ENCODE measurements at regions not wholly inside any gene's neighbourhood (a gene's known extent, or its start where the extent isn't known, plus 50 kb on each side); places are given as distances from the start of the nearest gene placed in this dataset.

DNA sequence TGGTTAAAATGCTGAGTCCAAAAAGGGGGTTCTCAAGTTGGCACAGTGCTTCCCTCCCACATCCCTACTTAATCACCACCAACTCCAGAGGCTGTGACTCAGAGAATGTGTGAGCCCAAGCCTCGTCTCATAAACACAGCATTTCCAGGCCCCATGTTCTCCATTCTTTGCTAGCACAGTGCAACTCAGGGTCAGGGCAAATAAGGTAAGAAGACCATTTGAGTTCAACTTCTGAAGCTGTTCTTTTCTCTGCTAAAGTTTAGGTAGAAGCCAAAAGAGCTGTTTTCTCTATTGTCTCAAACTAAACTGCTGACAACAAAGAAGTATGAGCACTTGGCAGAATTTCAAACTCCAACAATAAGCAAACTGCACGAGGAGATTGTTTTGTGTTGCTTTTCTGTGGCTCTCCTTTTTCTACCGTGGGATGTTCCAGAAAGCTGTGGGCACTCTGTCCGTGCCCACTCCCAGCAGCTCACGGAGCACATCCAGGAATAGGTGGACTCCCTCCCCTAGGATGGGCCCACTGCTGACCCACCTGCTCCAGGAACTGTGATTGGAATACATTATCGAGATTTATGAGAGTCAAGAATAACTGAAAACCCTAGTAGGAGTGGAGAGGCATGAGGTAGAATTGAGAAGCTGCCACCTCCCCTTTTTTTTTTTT lies 494.3 kb downstream of the COG6 start:
- Histone ChIP-seq H3K4me3 (ENCODE audit: low read length) (no peak overlapping the region), H3K27ac (ENCODE audit: low read depth, low read length) (no peak overlapping the region), H3K36me3 (ENCODE audit: insufficient read depth, low read length) (no peaks in the 10 kb centered on the region), H3K9me3 (ENCODE audit: low read length) (no peaks in the 10 kb centered on the region), H3K4me1 (ENCODE audit: insufficient read depth, low read length) (peaks cover 37% of the 10 kb centered on the region), H3K27me3 (ENCODE audit: insufficient read depth, low read length, poor library complexity, severe bottlenecking) (no peaks in the 10 kb centered on the region)
- Mint-ChIP-seq H3K4me3 (no peak overlapping the region), H3K27me3 (no peaks in the 10 kb centered on the region), H3K27ac (peak overlapping the region in 1 of 8 donors; percentile 64), H3K36me3 (peaks cover 0 to 3% (median 0%) of the 10 kb centered on the region in 3 donors), H3K4me1 (peaks cover 37 to 54% (median 52%) of the 10 kb centered on the region in 3 donors), H3K9me3 (no peaks in the 10 kb centered on the region)
- POLR2A ChIA-PET = no interaction called here
- CTCF ChIA-PET = interaction anchor here (0.6 kb wide), 1 partner anchor 1963 kb away, joined by 3 read pairs; no protein-coding TSS in a partner anchor
- DNase-seq = no peak

DNA sequence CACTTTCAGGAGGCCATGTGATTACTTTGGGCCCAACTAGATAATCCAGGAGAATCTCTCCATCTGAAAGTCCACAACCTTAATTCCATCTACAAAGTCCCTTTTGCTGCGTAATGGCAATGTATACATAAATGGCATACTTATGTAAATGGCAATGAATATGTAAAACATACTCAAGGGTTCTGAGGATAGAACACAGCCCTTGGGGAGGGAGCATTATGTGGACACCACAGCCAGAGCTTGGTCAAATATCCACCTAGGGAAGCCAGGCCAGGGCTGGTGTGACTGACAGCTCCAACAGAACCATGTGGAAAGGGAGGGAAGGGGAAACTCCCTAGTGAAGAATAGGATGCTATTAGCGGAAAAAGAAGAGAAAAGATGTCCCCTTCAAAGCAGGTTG lies 496.2 kb downstream of the COG6 start:
- H3K9me3 ChIP-seq (ENCODE audit: low read length) = no peaks in the 10 kb centered on the region
- Mint-ChIP-seq H3K27me3 (no peaks in the 10 kb centered on the region), H3K36me3 (peaks cover 0 to 3% (median 0%) of the 10 kb centered on the region in 3 donors), H3K27ac (no peak overlapping the region), H3K4me1 (peaks cover 25 to 37% (median 35%) of the 10 kb centered on the region in 3 donors), H3K9me3 (no peaks in the 10 kb centered on the region), H3K4me3 (no peak overlapping the region)
- ChIA-PET POLR2A (no interaction called here), CTCF (no interaction called here)
- H3K36me3 ChIP-seq (ENCODE audit: insufficient read depth, low read length) = no peaks in the 10 kb centered on the region
- H3K4me3 ChIP-seq (ENCODE audit: low read length) = no peak overlapping the region
- H3K4me1 ChIP-seq (ENCODE audit: insufficient read depth, low read length) = peaks cover 22% of the 10 kb centered on the region
- DNase-seq = no peak
- no peaks in the 10 kb centered on the region for H3K27me3 ChIP-seq (ENCODE audit: insufficient read depth, low read length, poor library complexity, severe bottlenecking)
- H3K27ac ChIP-seq (ENCODE audit: low read depth, low read length) = no peak overlapping the region

DNA sequence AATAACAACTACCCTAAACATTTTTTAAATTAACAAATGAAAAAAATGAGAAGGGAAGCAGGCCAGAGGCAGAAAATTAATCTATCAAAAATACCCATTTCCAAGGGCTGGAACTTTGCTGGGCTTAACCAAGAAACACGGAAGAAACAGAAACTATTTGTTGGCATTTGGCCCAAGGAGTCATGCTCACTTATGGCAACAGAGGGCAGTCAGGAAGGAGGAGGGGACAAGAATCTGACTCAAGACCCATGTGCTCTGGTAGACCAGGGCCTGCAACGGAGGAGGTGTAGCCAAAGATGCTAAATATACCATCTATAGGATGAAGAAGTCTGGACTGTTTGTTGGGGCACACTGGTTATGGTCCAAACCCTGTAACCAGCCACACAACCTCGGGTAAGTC lies 496.7 kb downstream of the COG6 start:
- no peaks in the 10 kb centered on the region for H3K27me3 ChIP-seq (ENCODE audit: insufficient read depth, low read length, poor library complexity, severe bottlenecking)
- no peak overlapping the region for H3K4me3 ChIP-seq (ENCODE audit: low read length)
- peaks cover 17% of the 10 kb centered on the region for H3K4me1 ChIP-seq (ENCODE audit: insufficient read depth, low read length)
- Mint-ChIP-seq H3K27ac (peak overlapping the region in 2 of 8 donors; percentile 39 to 63), H3K4me3 (no peak overlapping the region), H3K27me3 (no peaks in the 10 kb centered on the region), H3K4me1 (peaks cover 20 to 32% (median 30%) of the 10 kb centered on the region in 3 donors), H3K9me3 (no peaks in the 10 kb centered on the region), H3K36me3 (peaks cover 0 to 3% (median 0%) of the 10 kb centered on the region in 3 donors)
- no peaks in the 10 kb centered on the region for H3K9me3 ChIP-seq (ENCODE audit: low read length)
- ChIA-PET POLR2A (no interaction called here), CTCF (no interaction called here)
- H3K36me3 ChIP-seq (ENCODE audit: insufficient read depth, low read length) = no peaks in the 10 kb centered on the region
- H3K27ac ChIP-seq (ENCODE audit: low read depth, low read length) = no peak overlapping the region
- no peak for DNase-seq

DNA sequence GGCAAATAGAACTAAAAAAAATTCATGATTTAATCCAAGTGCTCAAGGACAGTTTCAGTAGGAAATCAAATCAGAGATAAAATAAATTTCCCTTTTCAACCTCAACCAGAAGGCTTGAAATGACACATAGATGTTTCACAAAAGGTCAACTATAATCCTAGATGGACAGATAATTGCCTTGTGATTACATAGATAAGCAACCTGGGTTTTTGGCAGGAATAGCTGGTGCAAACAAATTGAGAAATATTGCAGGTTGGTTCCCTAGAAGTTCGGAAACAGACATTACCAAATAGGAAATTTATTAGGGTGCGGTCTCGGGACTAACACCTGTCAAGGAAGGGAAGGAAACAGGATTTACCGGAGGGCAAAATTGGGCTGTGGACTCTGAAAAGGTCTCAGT lies 497.5 kb downstream of the COG6 start:
- H3K27ac Mint-ChIP-seq = no peak overlapping the region
- no peak overlapping the region for H3K4me3 ChIP-seq (ENCODE audit: low read length)
- POLR2A ChIA-PET = no interaction called here
- H3K36me3 Mint-ChIP-seq = peaks cover 0 to 3% (median 0%) of the 10 kb centered on the region in 3 donors
- H3K4me1 ChIP-seq (ENCODE audit: insufficient read depth, low read length) = peaks cover 13% of the 10 kb centered on the region
- no peak overlapping the region for H3K27ac ChIP-seq (ENCODE audit: low read depth, low read length)
- CTCF ChIA-PET = interaction anchor here (0.7 to 1.2 kb wide), 2 partner anchors 9 to 281 kb away, joined by 4 read pairs; no protein-coding TSS in a partner anchor
- no peaks in the 10 kb centered on the region for H3K27me3 Mint-ChIP-seq
- H3K9me3 ChIP-seq (ENCODE audit: low read length) = no peaks in the 10 kb centered on the region
- no peaks in the 10 kb centered on the region for H3K27me3 ChIP-seq (ENCODE audit: insufficient read depth, low read length, poor library complexity, severe bottlenecking)
- H3K9me3 Mint-ChIP-seq = no peaks in the 10 kb centered on the region
- H3K4me3 Mint-ChIP-seq = no peak overlapping the region
- H3K4me1 Mint-ChIP-seq = peaks cover 17 to 27% (median 24%) of the 10 kb centered on the region in 3 donors
- H3K36me3 ChIP-seq (ENCODE audit: insufficient read depth, low read length) = no peaks in the 10 kb centered on the region
- DNase-seq = no peak

DNA sequence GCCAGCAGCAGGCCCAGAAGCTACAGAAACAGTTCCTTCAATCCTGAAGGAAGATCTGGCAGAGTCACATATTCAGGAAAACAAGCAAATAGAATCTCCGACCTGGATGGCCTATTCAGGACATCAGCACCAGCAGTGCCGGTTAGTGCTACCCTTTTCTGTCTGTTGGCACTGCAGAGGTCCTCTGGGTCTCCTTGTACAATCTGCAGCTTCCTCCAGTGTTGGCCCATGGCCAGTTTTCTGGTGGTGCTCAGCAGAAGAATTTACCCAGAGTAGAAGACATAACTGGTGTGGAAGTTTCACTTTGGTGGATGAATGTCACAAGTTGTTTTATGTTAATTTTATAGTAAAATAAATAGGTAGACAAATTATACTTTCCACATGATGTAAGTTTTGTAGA lies 498.1 kb downstream of the COG6 start:
- CTCF ChIA-PET = interaction anchor here (0.7 to 1.2 kb wide), 2 partner anchors 8 to 280 kb away, joined by 4 read pairs; no protein-coding TSS in a partner anchor
- H3K9me3 Mint-ChIP-seq = no peaks in the 10 kb centered on the region
- no peak overlapping the region for H3K4me3 Mint-ChIP-seq

DNA sequence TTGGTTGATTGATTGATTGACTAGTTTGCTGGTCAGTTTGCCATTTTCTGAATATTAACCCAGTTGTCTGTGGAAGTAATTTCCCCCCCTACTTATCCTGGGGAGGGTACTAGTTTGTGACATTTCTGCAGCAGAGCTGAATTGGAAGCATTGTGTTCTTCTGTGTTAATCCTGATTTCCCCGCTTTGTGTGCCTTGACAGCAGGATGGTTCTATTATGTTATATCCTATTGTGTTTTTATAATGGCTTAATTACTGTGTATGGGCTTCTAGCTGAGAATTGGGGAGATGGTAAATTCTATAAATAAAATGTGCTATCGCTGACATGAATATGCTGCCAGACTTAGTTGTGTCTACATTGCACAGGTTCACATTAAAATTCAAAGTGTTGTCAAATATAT lies 499.7 kb downstream of the COG6 start:
- no peaks in the 10 kb centered on the region for H3K27me3 ChIP-seq (ENCODE audit: insufficient read depth, low read length, poor library complexity, severe bottlenecking)
- H3K36me3 ChIP-seq (ENCODE audit: insufficient read depth, low read length) = no peaks in the 10 kb centered on the region
- Mint-ChIP-seq H3K9me3 (no peaks in the 10 kb centered on the region), H3K4me1 (peaks cover 8 to 16% (median 9%) of the 10 kb centered on the region in 3 donors), H3K36me3 (peaks cover 0 to 3% (median 3%) of the 10 kb centered on the region in 3 donors), H3K27me3 (no peaks in the 10 kb centered on the region), H3K4me3 (no peak overlapping the region), H3K27ac (no peak overlapping the region)
- H3K27ac ChIP-seq (ENCODE audit: low read depth, low read length) = no peak overlapping the region
- POLR2A ChIA-PET = no interaction called here
- H3K4me1 ChIP-seq (ENCODE audit: insufficient read depth, low read length) = no peaks in the 10 kb centered on the region
- DNase-seq = no peak
- CTCF ChIA-PET = no interaction called here
- H3K9me3 ChIP-seq (ENCODE audit: low read length) = no peaks in the 10 kb centered on the region
- no peak overlapping the region for H3K4me3 ChIP-seq (ENCODE audit: low read length)

More for the DNA sequence above, 498.1 kb downstream of the COG6 start:
- Histone ChIP-seq H3K4me1 (ENCODE audit: insufficient read depth, low read length) (peaks cover 7% of the 10 kb centered on the region), H3K27me3 (ENCODE audit: insufficient read depth, low read length, poor library complexity, severe bottlenecking) (no peaks in the 10 kb centered on the region), H3K4me3 (ENCODE audit: low read length) (no peak overlapping the region), H3K9me3 (ENCODE audit: low read length) (no peaks in the 10 kb centered on the region), H3K36me3 (ENCODE audit: insufficient read depth, low read length) (no peaks in the 10 kb centered on the region), H3K27ac (ENCODE audit: low read depth, low read length) (no peak overlapping the region)
- POLR2A ChIA-PET = no interaction called here
- Mint-ChIP-seq H3K27me3 (no peaks in the 10 kb centered on the region), H3K4me1 (peaks cover 14 to 23% (median 18%) of the 10 kb centered on the region in 3 donors), H3K27ac (peak overlapping the region in 2 of 8 donors; percentile 80 to 83), H3K36me3 (peaks cover 0 to 3% (median 0%) of the 10 kb centered on the region in 3 donors)
- peak in 2 of 5 donors; percentile 31 to 53 for DNase-seq

DNA sequence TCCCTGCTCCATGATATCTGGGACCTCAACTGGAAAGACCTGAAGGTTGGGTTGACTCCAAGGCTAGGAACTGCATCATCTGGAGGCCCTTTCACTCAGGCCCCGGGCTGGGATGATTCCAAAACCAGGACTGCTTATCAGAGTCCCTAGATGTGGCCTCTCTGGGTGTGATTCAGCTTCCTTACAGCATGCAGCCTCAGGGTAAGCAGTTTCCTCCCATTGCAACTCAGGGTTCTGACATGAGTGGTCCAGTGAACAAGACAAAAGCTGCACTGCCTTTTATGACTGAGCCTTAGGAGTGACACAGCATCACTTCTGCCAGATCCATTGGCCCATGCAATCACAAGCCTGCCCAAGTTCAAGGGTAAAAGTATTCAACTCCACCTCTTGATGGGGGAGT lies 502.8 kb downstream of the COG6 start:
- CTCF ChIA-PET = interaction anchor here (0.9 kb wide), 1 partner anchor 32 kb away, joined by 3 read pairs; no protein-coding TSS in a partner anchor
- DNase-seq = no peak

DNA sequence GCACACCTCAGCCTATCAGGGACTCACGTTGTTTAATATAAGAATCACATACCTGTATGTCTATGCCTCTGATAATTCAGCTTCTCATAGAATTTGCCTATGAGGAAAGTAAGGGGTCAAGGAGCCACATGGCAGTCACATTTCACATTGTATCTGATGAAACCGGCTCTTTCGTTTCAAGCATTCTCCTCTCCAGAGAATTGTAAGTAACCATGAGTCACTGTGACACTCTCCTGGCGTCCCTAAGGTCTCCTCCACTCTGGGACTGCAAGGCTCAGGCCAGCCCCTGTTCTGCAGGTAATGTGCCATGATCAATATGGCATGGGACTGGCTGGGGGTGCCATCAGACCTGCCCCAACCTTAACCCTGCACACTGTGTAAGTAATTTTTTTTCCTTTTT lies 503.3 kb downstream of the COG6 start:
- CTCF ChIA-PET = interaction anchor here (0.9 kb wide), 1 partner anchor 31 kb away, joined by 3 read pairs; no protein-coding TSS in a partner anchor
- no peak overlapping the region for H3K4me3 Mint-ChIP-seq
- Histone ChIP-seq H3K27ac (ENCODE audit: low read depth, low read length) (no peak overlapping the region), H3K9me3 (ENCODE audit: low read length) (no peaks in the 10 kb centered on the region), H3K36me3 (ENCODE audit: insufficient read depth, low read length) (no peaks in the 10 kb centered on the region), H3K4me3 (ENCODE audit: low read length) (no peak overlapping the region), H3K27me3 (ENCODE audit: insufficient read depth, low read length, poor library complexity, severe bottlenecking) (no peaks in the 10 kb centered on the region), H3K4me1 (ENCODE audit: insufficient read depth, low read length) (no peaks in the 10 kb centered on the region)
- DNase-seq = no peak
- H3K27ac Mint-ChIP-seq = no peak overlapping the region
- H3K4me1 Mint-ChIP-seq = peaks cover 1 to 4% (median 3%) of the 10 kb centered on the region in 3 donors
- no peaks in the 10 kb centered on the region for H3K9me3 Mint-ChIP-seq
- POLR2A ChIA-PET = no interaction called here
- H3K36me3 Mint-ChIP-seq = peaks cover 0 to 3% (median 0%) of the 10 kb centered on the region in 3 donors
- H3K27me3 Mint-ChIP-seq = no peaks in the 10 kb centered on the region

More for the DNA sequence above, 502.8 kb downstream of the COG6 start:
- H3K9me3 Mint-ChIP-seq = no peaks in the 10 kb centered on the region
- no peaks in the 10 kb centered on the region for H3K27me3 Mint-ChIP-seq
- H3K4me1 ChIP-seq (ENCODE audit: insufficient read depth, low read length) = no peaks in the 10 kb centered on the region
- H3K27ac Mint-ChIP-seq = no peak overlapping the region
- no peak overlapping the region for H3K4me3 Mint-ChIP-seq
- peaks cover 5 to 9% (median 8%) of the 10 kb centered on the region in 3 donors for H3K4me1 Mint-ChIP-seq
- POLR2A ChIA-PET = no interaction called here
- H3K4me3 ChIP-seq (ENCODE audit: low read length) = no peak overlapping the region
- no peak overlapping the region for H3K27ac ChIP-seq (ENCODE audit: low read depth, low read length)
- no peaks in the 10 kb centered on the region for H3K36me3 ChIP-seq (ENCODE audit: insufficient read depth, low read length)
- no peaks in the 10 kb centered on the region for H3K27me3 ChIP-seq (ENCODE audit: insufficient read depth, low read length, poor library complexity, severe bottlenecking)
- no peaks in the 10 kb centered on the region for H3K9me3 ChIP-seq (ENCODE audit: low read length)
- peaks cover 0 to 3% (median 0%) of the 10 kb centered on the region in 3 donors for H3K36me3 Mint-ChIP-seq

Measured in CD8-positive, alpha-beta memory T cell (primary cell).